Testis (tissue), 2 donors: ENCODE measurements at regions not wholly inside any gene's neighbourhood (a gene's known extent, or its start where the extent isn't known, plus 50 kb on each side); places are given as distances from the start of the nearest gene placed in this dataset.

Experiments
- POLR2A ChIP-seq: fragments of 450-650 bp; IDR thresholded peaks from one replicate; pipeline ENCODE4 v1.6.1; 2017; ENCODE audit warnings: antibody characterized with exemption, mild to moderate bottlenecking, moderate library complexity
- TF ChIP-seq, protein P1 (sequence below), 3 experiments: fragments of 450-650 bp in 2 of 3; fragments of 200-600 bp in 1 of 3; sonication (generic) in 1 of 3; IDR thresholded peaks; one replicate each; pipeline ENCODE4 v1.5.1; 2016 to 2019; ENCODE audit warnings: antibody characterized with exemption in 3 of 3, mild to moderate bottlenecking in 2 of 3, moderate library complexity in 1 of 3

DNA sequence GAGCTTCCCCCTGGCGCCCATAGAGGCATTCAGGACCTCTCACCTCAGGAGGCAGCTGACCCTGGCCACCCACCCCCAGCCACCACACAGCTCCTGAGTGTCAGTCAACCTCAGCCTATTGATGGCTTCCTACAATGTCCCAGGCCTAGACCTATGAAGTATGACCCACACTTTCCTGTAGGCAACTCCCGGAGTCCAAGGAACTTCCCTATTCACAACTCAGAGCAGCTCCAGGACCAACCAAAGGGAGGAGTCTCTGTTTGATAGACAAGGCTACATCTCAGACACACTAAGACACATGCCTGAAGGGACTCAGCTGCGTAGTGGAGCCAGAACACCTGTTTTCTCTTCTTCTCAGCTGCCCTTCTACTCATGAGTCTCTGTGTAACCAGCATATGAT is 169.1 kb downstream of the MAFB start:
- no peak for TF ChIP-seq POLR2A
- TF ChIP-seq, protein P1, sequence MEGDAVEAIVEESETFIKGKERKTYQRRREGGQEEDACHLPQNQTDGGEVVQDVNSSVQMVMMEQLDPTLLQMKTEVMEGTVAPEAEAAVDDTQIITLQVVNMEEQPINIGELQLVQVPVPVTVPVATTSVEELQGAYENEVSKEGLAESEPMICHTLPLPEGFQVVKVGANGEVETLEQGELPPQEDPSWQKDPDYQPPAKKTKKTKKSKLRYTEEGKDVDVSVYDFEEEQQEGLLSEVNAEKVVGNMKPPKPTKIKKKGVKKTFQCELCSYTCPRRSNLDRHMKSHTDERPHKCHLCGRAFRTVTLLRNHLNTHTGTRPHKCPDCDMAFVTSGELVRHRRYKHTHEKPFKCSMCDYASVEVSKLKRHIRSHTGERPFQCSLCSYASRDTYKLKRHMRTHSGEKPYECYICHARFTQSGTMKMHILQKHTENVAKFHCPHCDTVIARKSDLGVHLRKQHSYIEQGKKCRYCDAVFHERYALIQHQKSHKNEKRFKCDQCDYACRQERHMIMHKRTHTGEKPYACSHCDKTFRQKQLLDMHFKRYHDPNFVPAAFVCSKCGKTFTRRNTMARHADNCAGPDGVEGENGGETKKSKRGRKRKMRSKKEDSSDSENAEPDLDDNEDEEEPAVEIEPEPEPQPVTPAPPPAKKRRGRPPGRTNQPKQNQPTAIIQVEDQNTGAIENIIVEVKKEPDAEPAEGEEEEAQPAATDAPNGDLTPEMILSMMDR (IDR thresholded peaks at IDR 0.05) = no peak
